Omental fat pad (tissue), 3 donors: ENCODE measurements at regions not wholly inside any gene's neighbourhood (a gene's known extent, or its start where the extent isn't known, plus 50 kb on each side); places are given as distances from the start of the nearest gene placed in this dataset.

Experiments used
- ATAC-seq: fragments of 150-250 bp; one replicate; pipeline ENCODE4 v1.9.1; 2016; ENCODE audit warnings: mild to moderate bottlenecking, moderate library complexity; ENCODE audit not compliant: low FRiP score
- DNase-seq: peaks from one replicate; pipeline ENCODE4 v3.0.0-alpha.2; 2019; ENCODE audit warnings: low spot score
- CTCF ChIP-seq, 3 donors: fragments of 450-650 bp; IDR thresholded peaks; one replicate each; pipeline ENCODE4 v1.5.1; 2016 to 2017; ENCODE audit warnings: antibody characterized with exemption in 3 of 3, mild to moderate bottlenecking in 3 of 3, moderate library complexity in 2 of 3

GRCh38 chr12:126554625-126555024 is 1489.4 kb downstream of the AACS start:
- DNase-seq (no peak), ATAC-seq (no peak)
- TF ChIP-seq CTCF (IDR thresholded peaks at IDR 0.05), result no peak

- ATAC-seq (no peak), DNase-seq (no peak)
- TF ChIP-seq CTCF (IDR thresholded peaks at IDR 0.05), result no peak
Observed at GRCh38 chr12:126557659-126558058, 1492.4 kb downstream of the AACS start.

- no peak for ATAC-seq
- no peak for DNase-seq
- TF ChIP-seq CTCF (IDR thresholded peaks at IDR 0.05), result no peak
Observed at GRCh38 chr12:126558219-126558618, 1493.0 kb downstream of the AACS start.

- ATAC-seq (no peak), DNase-seq (no peak)
- TF ChIP-seq CTCF (IDR thresholded peaks at IDR 0.05), result no peak
Observed at GRCh38 chr12:126558810-126559209, 1493.6 kb downstream of the AACS start.

- no peak for TF ChIP-seq CTCF (IDR thresholded peaks at IDR 0.05)
- no peak for ATAC-seq
- no peak for DNase-seq
Observed at GRCh38 chr12:126567016-126567415, 1501.8 kb downstream of the AACS start.

GRCh38 chr12:126569706-126570105 is 1504.5 kb downstream of the AACS start:
- TF ChIP-seq CTCF (IDR thresholded peaks at IDR 0.05), result no peak
- ATAC-seq (no peak), DNase-seq (no peak)

GRCh38 chr12:126570566-126570965 is 1505.3 kb downstream of the AACS start:
- no peak for TF ChIP-seq CTCF (IDR thresholded peaks at IDR 0.05)
- DNase-seq, result no peak
- no peak for ATAC-seq
